SK-N-SH (cell line): ENCODE measurements at regions not wholly inside any gene's neighbourhood (a gene's known extent, or its start where the extent isn't known, plus 50 kb on each side); places are given as distances from the start of the nearest gene placed in this dataset.

Source experiments
- CTCF ChIA-PET: fragments of 300-600, 350-600 bp; formaldehyde crosslinking; extraction: SDS; loops from one replicate; lab custom pipeline; 2021; lab: Yijun Ruan, JAX
- POLR2A ChIA-PET: fragments of 350-600 bp; sonication (Branson Sonifier 250); formaldehyde crosslinking; extraction: SDS; loops from one replicate; lab custom pipeline; 2020; ENCODE audit warnings: antibody characterized with exemption, inconsistent platforms; lab: Yijun Ruan, JAX
- DNase-seq: peaks from one replicate; pipeline ENCODE4 v3.0.0; 2012
- H2AFZ ChIP-seq: fragments of 200-600 bp; sonication (generic); 2 replicates; pipeline ENCODE4 v1.8.1; 2016; ENCODE audit warnings: antibody characterized with exemption, mild to moderate bottlenecking, low read depth
- H3F3A ChIP-seq: fragments of 200-600 bp; sonication (generic); replicated peaks from 2 replicates; pipeline ENCODE3; 2016; ENCODE audit warnings: antibody characterized with exemption, mild to moderate bottlenecking; ENCODE audit not compliant: insufficient read depth
- H3K27ac ChIP-seq, 2 experiments: fragments of 200-500 bp in 1 of 2; fragments of 200-600 bp in 1 of 2; sonication (Bioruptor generic) in 1 of 2; sonication (generic), shearing (Covaris generic) in 1 of 2; 2 replicates each; pipeline versions ENCODE4 v1.5.1 to v1.6.1; 2014 to 2016; ENCODE audit warnings: low read depth in 2 of 2, inconsistent platforms in 1 of 2, low read length in 1 of 2, mild to moderate bottlenecking in 1 of 2, mixed read lengths in 1 of 2
- H3K27me3 ChIP-seq: fragments of 200-600 bp; sonication (generic), shearing (Covaris generic); 2 replicates; pipeline ENCODE4 v1.6.1; 2016; ENCODE audit warnings: mixed run types; ENCODE audit not compliant: insufficient read depth
- H3K36me3 ChIP-seq, 2 experiments: fragments of 200-500 bp in 1 of 2; fragments of 200-600 bp in 1 of 2; sonication (Bioruptor generic) in 1 of 2; sonication (generic) in 1 of 2; replicated peaks in 1 of 2; 2 replicates each; pipeline versions ENCODE3 to v1.5.1; 2014 to 2016; ENCODE audit warnings: low read length in 1 of 2, mild to moderate bottlenecking in 1 of 2; ENCODE audit not compliant: insufficient read depth in 2 of 2, control insufficient read depth in 1 of 2
- H3K4me1 ChIP-seq, 2 experiments: fragments of 200-500 bp in 1 of 2; fragments of 200-600 bp in 1 of 2; sonication (Bioruptor generic) in 1 of 2; sonication (generic), shearing (Covaris generic) in 1 of 2; 2 replicates each; pipeline versions ENCODE4 v1.5.1 to v1.6.1; 2014 to 2016; ENCODE audit warnings: low read depth in 1 of 2, low read length in 1 of 2, mixed run types in 1 of 2; ENCODE audit not compliant: insufficient read depth in 2 of 2, control insufficient read depth in 1 of 2
- H3K4me2 ChIP-seq: fragments of 200-600 bp; sonication (generic), shearing (Covaris generic); 2 replicates; pipeline ENCODE4 v1.6.1; 2017; ENCODE audit warnings: mixed run types
- H3K4me3 ChIP-seq, 2 experiments: fragments of 200-500 bp in 1 of 2; fragments of 200-600 bp in 1 of 2; sonication (Bioruptor generic) in 1 of 2; sonication (generic), shearing (Covaris generic) in 1 of 2; 2 replicates each; pipeline versions ENCODE4 v1.5.1 to v1.8.1; 2014 to 2016; ENCODE audit warnings: low read depth in 2 of 2, inconsistent platforms in 1 of 2, low read length in 1 of 2, mild to moderate bottlenecking in 1 of 2, mixed read lengths in 1 of 2, moderate library complexity in 1 of 2
- H3K79me2 ChIP-seq: fragments of 200-600 bp; sonication (generic); 2 replicates; pipeline ENCODE4 v1.8.1; 2017; ENCODE audit warnings: mild to moderate bottlenecking; ENCODE audit not compliant: insufficient read depth
- H3K9ac ChIP-seq: fragments of 200-600 bp; sonication (generic); 2 replicates; pipeline ENCODE4 v1.6.1; 2017; ENCODE audit warnings: mixed run types
- H3K9me2 ChIP-seq: fragments of 200-600 bp; sonication (generic); 2 replicates; pipeline ENCODE4 v1.6.1; 2017; ENCODE audit warnings: mixed run types
- H3K9me3 ChIP-seq: fragments of 200-600 bp; sonication (generic); 2 replicates; pipeline ENCODE4 v1.6.1; 2017; ENCODE audit warnings: mixed run types, mild to moderate bottlenecking, moderate library complexity
- H4K20me1 ChIP-seq: fragments of 200-600 bp; sonication (generic); 2 replicates; pipeline ENCODE4 v1.6.1; 2017; ENCODE audit warnings: mild to moderate bottlenecking, mixed run types; ENCODE audit not compliant: insufficient read depth
- CTCF ChIP-seq: fragments of 200-600 bp; sonication (generic); IDR thresholded peaks from 2 replicates; pipeline ENCODE4 v1.6.1; 2017; ENCODE audit warnings: antibody characterized with exemption, mild to moderate bottlenecking, moderate library complexity
- FOXJ3 ChIP-seq: sonication (generic); formaldehyde crosslinking; IDR thresholded peaks from 2 replicates; pipeline ENCODE4 v1.5.1; 2020; ENCODE audit warnings: mild to moderate bottlenecking, missing genetic modification reagents
- FOXM1 ChIP-seq: IDR thresholded peaks from 2 replicates; pipeline ENCODE4 v1.4.0; 2012; ENCODE audit warnings: low read depth, mild to moderate bottlenecking
- GATA2 ChIP-seq: sonication (generic); formaldehyde crosslinking; IDR thresholded peaks from 2 replicates; pipeline ENCODE4 v1.5.0; 2020; ENCODE audit warnings: mild to moderate bottlenecking, missing genetic modification reagents
- IRF3 ChIP-seq: fragments of 150-350 bp; IDR thresholded peaks from 2 replicates; pipeline ENCODE4 v1.6.1; 2016; ENCODE audit warnings: mild to moderate bottlenecking, low read depth, low read length
- JUND ChIP-seq: IDR thresholded peaks from 2 replicates; pipeline ENCODE4 v1.4.0; 2012
- NFIC ChIP-seq: IDR thresholded peaks from 2 replicates; pipeline ENCODE4 v1.4.0; 2012; ENCODE audit warnings: borderline replicate concordance
- PBX3 ChIP-seq: IDR thresholded peaks from 2 replicates; pipeline ENCODE4; 2012
- RAD21 ChIP-seq: IDR thresholded peaks from 2 replicates; pipeline ENCODE4 v1.6.1; 2012; ENCODE audit warnings: mild to moderate bottlenecking, low read length
- RFX5 ChIP-seq: IDR thresholded peaks from 2 replicates; pipeline ENCODE4 v1.6.1; 2012; ENCODE audit warnings: mild to moderate bottlenecking, improper control_type of control experiment, low read length
- RXRA ChIP-seq: IDR thresholded peaks from 2 replicates; pipeline ENCODE4 v1.4.0; 2012; ENCODE audit warnings: low read depth, mild to moderate bottlenecking, borderline replicate concordance
- WGBS: methylation state at CpG from one replicate; pipeline ENCODE4 v1.1.6; 2017; ENCODE audit warnings: low lambda C conversion rate; 5-methylcytosine and 5-hydroxymethylcytosine counted together
- TF ChIP-seq, protein P1 (sequence below): IDR thresholded peaks from 2 replicates; pipeline ENCODE4 v1.6.1; 2012; ENCODE audit warnings: mild to moderate bottlenecking, low read depth, low read length, moderate library complexity
- TF ChIP-seq, protein P2 (sequence below): IDR thresholded peaks from 2 replicates; pipeline ENCODE4 v1.4.0; 2012; ENCODE audit warnings: low read depth, borderline replicate concordance
- TF ChIP-seq, protein P3 (sequence below): IDR thresholded peaks from 2 replicates; pipeline ENCODE4 v1.4.0; 2012; ENCODE audit warnings: low read depth
- TF ChIP-seq, protein P4 (sequence below): IDR thresholded peaks from 2 replicates; pipeline ENCODE4 v1.4.0; 2012; ENCODE audit warnings: low read depth, borderline replicate concordance

GRCh38 chr16:86396422-86396821, 113.9 kb upstream of the FOXF1 start (continued):
- TF ChIP-seq, protein P1, sequence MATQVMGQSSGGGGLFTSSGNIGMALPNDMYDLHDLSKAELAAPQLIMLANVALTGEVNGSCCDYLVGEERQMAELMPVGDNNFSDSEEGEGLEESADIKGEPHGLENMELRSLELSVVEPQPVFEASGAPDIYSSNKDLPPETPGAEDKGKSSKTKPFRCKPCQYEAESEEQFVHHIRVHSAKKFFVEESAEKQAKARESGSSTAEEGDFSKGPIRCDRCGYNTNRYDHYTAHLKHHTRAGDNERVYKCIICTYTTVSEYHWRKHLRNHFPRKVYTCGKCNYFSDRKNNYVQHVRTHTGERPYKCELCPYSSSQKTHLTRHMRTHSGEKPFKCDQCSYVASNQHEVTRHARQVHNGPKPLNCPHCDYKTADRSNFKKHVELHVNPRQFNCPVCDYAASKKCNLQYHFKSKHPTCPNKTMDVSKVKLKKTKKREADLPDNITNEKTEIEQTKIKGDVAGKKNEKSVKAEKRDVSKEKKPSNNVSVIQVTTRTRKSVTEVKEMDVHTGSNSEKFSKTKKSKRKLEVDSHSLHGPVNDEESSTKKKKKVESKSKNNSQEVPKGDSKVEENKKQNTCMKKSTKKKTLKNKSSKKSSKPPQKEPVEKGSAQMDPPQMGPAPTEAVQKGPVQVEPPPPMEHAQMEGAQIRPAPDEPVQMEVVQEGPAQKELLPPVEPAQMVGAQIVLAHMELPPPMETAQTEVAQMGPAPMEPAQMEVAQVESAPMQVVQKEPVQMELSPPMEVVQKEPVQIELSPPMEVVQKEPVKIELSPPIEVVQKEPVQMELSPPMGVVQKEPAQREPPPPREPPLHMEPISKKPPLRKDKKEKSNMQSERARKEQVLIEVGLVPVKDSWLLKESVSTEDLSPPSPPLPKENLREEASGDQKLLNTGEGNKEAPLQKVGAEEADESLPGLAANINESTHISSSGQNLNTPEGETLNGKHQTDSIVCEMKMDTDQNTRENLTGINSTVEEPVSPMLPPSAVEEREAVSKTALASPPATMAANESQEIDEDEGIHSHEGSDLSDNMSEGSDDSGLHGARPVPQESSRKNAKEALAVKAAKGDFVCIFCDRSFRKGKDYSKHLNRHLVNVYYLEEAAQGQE = no peak
- no peak for TF ChIP-seq FOXM1

DNA sequence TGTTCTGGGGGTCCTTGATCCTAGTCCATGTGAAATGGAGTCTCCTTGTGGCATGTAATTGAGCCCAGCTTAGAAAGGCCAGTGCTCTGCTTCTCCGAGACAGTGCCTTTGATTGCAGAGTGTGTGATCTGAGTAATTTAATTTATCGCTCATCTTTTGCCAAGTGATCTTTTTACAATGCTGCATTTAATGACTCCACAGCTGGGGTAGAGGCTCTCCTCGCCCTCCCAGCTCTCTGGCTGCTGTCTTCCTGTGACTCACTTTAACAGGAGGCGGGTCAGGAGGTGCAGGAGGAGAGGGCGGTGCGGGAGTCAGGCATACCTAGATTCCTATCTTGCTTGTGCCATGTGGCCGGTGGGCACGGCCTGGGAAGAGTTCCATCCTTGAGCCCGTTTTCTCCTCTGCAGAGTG, 113.4 kb upstream of the FOXF1 start:
- WGBS = 2% methylated on average over 9 of the region's 9 CpGs
- H3K27me3 ChIP-seq = no peaks in the 10 kb centered on the region
- peak overlapping the region; percentile 82; the same call in 1 of the 2 replicates for H2AFZ ChIP-seq
- H4K20me1 ChIP-seq = no peaks in the 10 kb centered on the region
- peak overlapping the region; percentile 64 for H3K4me2 ChIP-seq
- no peaks in the 10 kb centered on the region for H3K9me3 ChIP-seq
- H3K4me3 ChIP-seq = peak overlapping the region; percentile 9 to 38; a peak in 2 of 4 replicates
- H3K4me1 ChIP-seq = peaks cover 2 to 34% of the 10 kb centered on the region in 2 experiments; a peak in 3 of 4 replicates
- peak overlapping the region; percentile 65 for H3K9ac ChIP-seq
- no peaks in the 10 kb centered on the region for H3K9me2 ChIP-seq
- peaks cover 43% of the 10 kb centered on the region for H3F3A ChIP-seq
- CTCF ChIA-PET = interaction anchor here (1.2 kb wide), 1 partner anchor 56 kb away, joined by 3 read pairs; no protein-coding TSS in a partner anchor
- H3K27ac ChIP-seq = peak overlapping the region; percentile 62 to 94; a peak in 3 of 4 replicates
- H3K36me3 ChIP-seq = no peaks in the 10 kb centered on the region
- H3K79me2 ChIP-seq = no peaks in the 10 kb centered on the region
- DNase-seq = no peak
- POLR2A ChIA-PET = no interaction called here
- TF ChIP-seq FOXJ3 (no peak), JUND (peak; percentile 95), FOXM1 (no peak), IRF3 (no peak), RAD21 (no peak), RXRA (peak; percentile 79; the same call in 1 of the 2 replicates), GATA2 (CRISPR knock-in tag) (no peak), CTCF (no peak), PBX3 (peak; percentile 87), NFIC (peak; percentile 70), RFX5 (no peak)
- TF ChIP-seq, protein P1 = peak; percentile 34; the same call in 1 of the 2 replicates
- TF ChIP-seq, protein P2, sequence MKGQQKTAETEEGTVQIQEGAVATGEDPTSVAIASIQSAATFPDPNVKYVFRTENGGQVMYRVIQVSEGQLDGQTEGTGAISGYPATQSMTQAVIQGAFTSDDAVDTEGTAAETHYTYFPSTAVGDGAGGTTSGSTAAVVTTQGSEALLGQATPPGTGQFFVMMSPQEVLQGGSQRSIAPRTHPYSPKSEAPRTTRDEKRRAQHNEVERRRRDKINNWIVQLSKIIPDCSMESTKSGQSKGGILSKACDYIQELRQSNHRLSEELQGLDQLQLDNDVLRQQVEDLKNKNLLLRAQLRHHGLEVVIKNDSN = peak; percentile 65; the same call in 1 of the 2 replicates
- TF ChIP-seq, protein P3, sequence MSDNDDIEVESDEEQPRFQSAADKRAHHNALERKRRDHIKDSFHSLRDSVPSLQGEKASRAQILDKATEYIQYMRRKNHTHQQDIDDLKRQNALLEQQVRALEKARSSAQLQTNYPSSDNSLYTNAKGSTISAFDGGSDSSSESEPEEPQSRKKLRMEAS = peak; percentile 97
- TF ChIP-seq, protein P4, sequence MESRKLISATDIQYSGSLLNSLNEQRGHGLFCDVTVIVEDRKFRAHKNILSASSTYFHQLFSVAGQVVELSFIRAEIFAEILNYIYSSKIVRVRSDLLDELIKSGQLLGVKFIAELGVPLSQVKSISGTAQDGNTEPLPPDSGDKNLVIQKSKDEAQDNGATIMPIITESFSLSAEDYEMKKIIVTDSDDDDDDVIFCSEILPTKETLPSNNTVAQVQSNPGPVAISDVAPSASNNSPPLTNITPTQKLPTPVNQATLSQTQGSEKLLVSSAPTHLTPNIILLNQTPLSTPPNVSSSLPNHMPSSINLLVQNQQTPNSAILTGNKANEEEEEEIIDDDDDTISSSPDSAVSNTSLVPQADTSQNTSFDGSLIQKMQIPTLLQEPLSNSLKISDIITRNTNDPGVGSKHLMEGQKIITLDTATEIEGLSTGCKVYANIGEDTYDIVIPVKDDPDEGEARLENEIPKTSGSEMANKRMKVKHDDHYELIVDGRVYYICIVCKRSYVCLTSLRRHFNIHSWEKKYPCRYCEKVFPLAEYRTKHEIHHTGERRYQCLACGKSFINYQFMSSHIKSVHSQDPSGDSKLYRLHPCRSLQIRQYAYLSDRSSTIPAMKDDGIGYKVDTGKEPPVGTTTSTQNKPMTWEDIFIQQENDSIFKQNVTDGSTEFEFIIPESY = peak; percentile 72; the same call in 1 of the 2 replicates
